Neural progenitor cell (in vitro differentiated cells): ENCODE measurements at regions not wholly inside any gene's neighbourhood (a gene's known extent, or its start where the extent isn't known, plus 50 kb on each side); places are given as distances from the start of the nearest gene placed in this dataset.

Experiments
- DNase-seq: peaks from one replicate; pipeline ENCODE4 v3.0.0-alpha.2; 2016; ENCODE audit warnings: low spot score
- H2AFZ ChIP-seq: fragments of 200-600 bp; sonication (generic); replicated peaks from 2 replicates; pipeline ENCODE4 v1.6.1; 2016; ENCODE audit warnings: antibody characterized with exemption
- H3F3A ChIP-seq: fragments of 200-600 bp; sonication (generic); 2 replicates; pipeline ENCODE4 v1.6.1; 2016; ENCODE audit warnings: antibody characterized with exemption, low read depth
- H3K27ac ChIP-seq: fragments of 200-600 bp; sonication (generic); 2 replicates; pipeline ENCODE4 v1.5.1; 2016; ENCODE audit warnings: mild to moderate bottlenecking
- H3K27me3 ChIP-seq: fragments of 200-600 bp; sonication (generic); 2 replicates; pipeline ENCODE4 v1.6.1; 2016; ENCODE audit warnings: mild to moderate bottlenecking, moderate library complexity
- H3K36me3 ChIP-seq: fragments of 200-600 bp; sonication (generic); 2 replicates; pipeline ENCODE4 v1.5.1; 2016
- H3K4me1 ChIP-seq: fragments of 200-600 bp; sonication (generic); 2 replicates; pipeline ENCODE4 v1.6.1; 2016; ENCODE audit warnings: mixed run types
- H3K4me2 ChIP-seq: fragments of 200-600 bp; sonication (generic); 2 replicates; pipeline ENCODE4 v1.6.1; 2016
- H3K4me3 ChIP-seq: fragments of 200-600 bp; sonication (generic); 2 replicates; pipeline ENCODE4 v1.5.1; 2016
- H3K79me2 ChIP-seq: fragments of 200-600 bp; sonication (generic); 2 replicates; pipeline ENCODE4 v1.6.1; 2016; ENCODE audit warnings: low read depth
- H3K9ac ChIP-seq: fragments of 200-600 bp; sonication (generic); 2 replicates; pipeline ENCODE4 v1.6.1; 2016
- H3K9me3 ChIP-seq: fragments of 200-600 bp; sonication (generic); 2 replicates; pipeline ENCODE4 v1.5.1; 2016; ENCODE audit warnings: low read depth
- H4K20me1 ChIP-seq: fragments of 200-600 bp; sonication (generic); 2 replicates; pipeline ENCODE4 v1.6.1; 2016; ENCODE audit warnings: low read depth
- H3K27ac Mint-ChIP-seq: 3 replicates; pipeline ENCODE4 v1.8.0; 2021; ENCODE audit warnings: mixed read lengths
- H3K27me3 Mint-ChIP-seq: 2 replicates; pipeline ENCODE4 v1.8.0; 2022; ENCODE audit warnings: low read depth, mild to moderate bottlenecking, inconsistent platforms, moderate library complexity, mixed read lengths; ENCODE audit not compliant: insufficient read depth
- H3K36me3 Mint-ChIP-seq: 3 replicates; pipeline ENCODE4 v1.8.0; 2021; ENCODE audit warnings: mixed read lengths
- H3K4me1 Mint-ChIP-seq: 3 replicates; pipeline ENCODE4 v1.8.0; 2021; ENCODE audit warnings: mixed read lengths
- H3K4me3 Mint-ChIP-seq: 3 replicates; pipeline ENCODE4 v1.8.0; 2021; ENCODE audit warnings: mild to moderate bottlenecking, moderate library complexity, mixed read lengths
- H3K9me3 Mint-ChIP-seq: 3 replicates; pipeline ENCODE4 v1.8.0; 2020; ENCODE audit warnings: mixed read lengths
- CTCF ChIP-seq: fragments of 200-600 bp; sonication (generic); IDR thresholded peaks from 2 replicates; pipeline ENCODE4 v1.5.1; 2017; ENCODE audit warnings: antibody characterized with exemption, mild to moderate bottlenecking
- EZH2 ChIP-seq: fragments of 200-600 bp; sonication (generic); IDR thresholded peaks from 2 replicates; pipeline ENCODE4 v1.6.1; 2017; ENCODE audit warnings: antibody characterized with exemption, mild to moderate bottlenecking, moderate library complexity
- EZH2phosphoT487 ChIP-seq: fragments of 200-600 bp; sonication (generic); IDR thresholded peaks from 2 replicates; pipeline ENCODE4 v1.6.1; 2017; ENCODE audit warnings: antibody characterized with exemption

GRCh38 chr17:55842405-55843158 is 91.7 kb downstream of the PCTP start:
- Histone ChIP-seq H3K4me3 (no peak overlapping the region), H2AFZ (no peak overlapping the region), H3K4me1 (no peaks in the 10 kb centered on the region), H3K79me2 (no peaks in the 10 kb centered on the region), H3F3A (no peaks in the 10 kb centered on the region), H3K27ac (no peak overlapping the region), H3K9me3 (no peaks in the 10 kb centered on the region), H3K36me3 (no peaks in the 10 kb centered on the region), H3K4me2 (no peak overlapping the region), H3K9ac (no peak overlapping the region), H4K20me1 (no peaks in the 10 kb centered on the region), H3K27me3 (peaks cover 7% of the 10 kb centered on the region)
- Mint-ChIP-seq H3K36me3 (no peaks in the 10 kb centered on the region), H3K27me3 (peaks cover 2% of the 10 kb centered on the region), H3K27ac (no peak overlapping the region), H3K4me3 (no peak overlapping the region), H3K4me1 (peaks cover 6% of the 10 kb centered on the region), H3K9me3 (peaks cover under 1% of the 10 kb centered on the region)
- DNase-seq: no peak
- no peak for TF ChIP-seq CTCF
- no peak for TF ChIP-seq EZH2phosphoT487
- TF ChIP-seq EZH2: no peak

- Mint-ChIP-seq H3K27me3 (peaks cover 2% of the 10 kb centered on the region), H3K9me3 (no peaks in the 10 kb centered on the region), H3K4me1 (peaks cover 6% of the 10 kb centered on the region), H3K4me3 (no peak overlapping the region), H3K36me3 (no peaks in the 10 kb centered on the region), H3K27ac (no peak overlapping the region)
- no peaks in the 10 kb centered on the region for H3K36me3 ChIP-seq
- DNase-seq: no peak
- H2AFZ ChIP-seq: no peak overlapping the region
- no peak for TF ChIP-seq EZH2phosphoT487
- no peaks in the 10 kb centered on the region for H3K4me1 ChIP-seq
- H3K4me2 ChIP-seq: no peak overlapping the region
- no peaks in the 10 kb centered on the region for H3K79me2 ChIP-seq
- H3K9ac ChIP-seq: no peak overlapping the region
- H3K4me3 ChIP-seq: no peak overlapping the region
- H4K20me1 ChIP-seq: no peaks in the 10 kb centered on the region
- peaks cover 7% of the 10 kb centered on the region for H3K27me3 ChIP-seq
- no peaks in the 10 kb centered on the region for H3F3A ChIP-seq
- no peaks in the 10 kb centered on the region for H3K9me3 ChIP-seq
- no peak overlapping the region for H3K27ac ChIP-seq
These were observed 92.9 kb downstream of the PCTP start for GRCh38 chr17:55843785-55844184.

- Histone ChIP-seq H3K36me3 (no peaks in the 10 kb centered on the region), H2AFZ (peak overlapping the region; percentile 95), H3K79me2 (no peaks in the 10 kb centered on the region), H3K4me1 (no peaks in the 10 kb centered on the region), H3F3A (no peaks in the 10 kb centered on the region), H3K9ac (no peak overlapping the region), H3K4me2 (peak overlapping the region; percentile 78), H3K9me3 (no peaks in the 10 kb centered on the region), H3K27me3 (peaks cover 7% of the 10 kb centered on the region), H3K4me3 (peak overlapping the region; percentile 37), H4K20me1 (no peaks in the 10 kb centered on the region), H3K27ac (no peak overlapping the region)
- Mint-ChIP-seq H3K4me3 (no peak overlapping the region), H3K4me1 (peaks cover 6% of the 10 kb centered on the region), H3K36me3 (no peaks in the 10 kb centered on the region), H3K27me3 (peaks cover 2% of the 10 kb centered on the region), H3K27ac (no peak overlapping the region), H3K9me3 (no peaks in the 10 kb centered on the region)
- peak; percentile 84 for DNase-seq
- TF ChIP-seq EZH2phosphoT487 (no peak), CTCF (peak; percentile 84), EZH2 (no peak)
These were observed 94.5 kb downstream of the PCTP start for GRCh38 chr17:55845385-55845784.

GRCh38 chr17:55846745-55847144 is 95.9 kb downstream of the PCTP start:
- H3K4me3 ChIP-seq: no peak overlapping the region
- no peaks in the 10 kb centered on the region for H3K36me3 Mint-ChIP-seq
- DNase-seq: no peak
- no peaks in the 10 kb centered on the region for H3K36me3 ChIP-seq
- no peak overlapping the region for H3K4me2 ChIP-seq
- H3K4me3 Mint-ChIP-seq: no peak overlapping the region
- H3K9ac ChIP-seq: no peak overlapping the region
- H3K9me3 ChIP-seq: no peaks in the 10 kb centered on the region
- H3K79me2 ChIP-seq: no peaks in the 10 kb centered on the region
- H3K27me3 ChIP-seq: peaks cover 7% of the 10 kb centered on the region
- no peak overlapping the region for H3K27ac ChIP-seq
- no peaks in the 10 kb centered on the region for H4K20me1 ChIP-seq
- H3K4me1 Mint-ChIP-seq: peaks cover 6% of the 10 kb centered on the region
- no peaks in the 10 kb centered on the region for H3K9me3 Mint-ChIP-seq
- H3F3A ChIP-seq: no peaks in the 10 kb centered on the region
- H2AFZ ChIP-seq: no peak overlapping the region
- H3K27ac Mint-ChIP-seq: no peak overlapping the region
- no peak for TF ChIP-seq EZH2
- no peak for TF ChIP-seq CTCF
- no peak for TF ChIP-seq EZH2phosphoT487
- H3K27me3 Mint-ChIP-seq: peaks cover 2% of the 10 kb centered on the region
- no peaks in the 10 kb centered on the region for H3K4me1 ChIP-seq
